HepG2 (cell line): ENCODE measurements at regions not wholly inside any gene's neighbourhood (a gene's known extent, or its start where the extent isn't known, plus 50 kb on each side); places are given as distances from the start of the nearest gene placed in this dataset.

Experiments
- ATAC-seq: fragments of 200-7000 bp; cut with Tn5 transposase; 3 replicates; pipeline ENCODE4 v1.9.1; 2020; ENCODE audit warnings: mild to moderate bottlenecking, moderate library complexity
- BruUV-seq: library from RNA; stranded (reverse); fragments of 400-500 nt; replicated peaks from 2 replicates; lab custom pipeline; 2021; lab: Mats Ljungman, UMichigan
- CTCF ChIA-PET: fragments of 300-600 bp; formaldehyde crosslinking; extraction: SDS; loops from one replicate; lab custom pipeline; 2021; ENCODE audit warnings: low total read pairs, inconsistent platforms, low intra/inter-chr PET ratio; lab: Yijun Ruan, JAX
- POLR2A ChIA-PET: fragments of 350-600 bp; sonication (Branson Sonifier 250); formaldehyde crosslinking; loops from one replicate; lab custom pipeline; 2020; ENCODE audit warnings: antibody characterized with exemption, inconsistent platforms; lab: Yijun Ruan, JAX
- DNase-seq: peaks from one replicate; pipeline ENCODE4 v3.0.0-alpha.2; 2015; ENCODE audit warnings: low spot score
- FAIRE-seq: peaks from 3 replicates; lab custom pipeline; 2011; peaks lifted over from hg19 to GRCh38; lab: Jason Lieb, UNC
- H2AFZ ChIP-seq: one replicate; pipeline ENCODE4 v1.6.1; 2011; ENCODE audit warnings: low read length, inconsistent platforms
- H3K27ac ChIP-seq: fragments of 300-600 bp; 3 replicates; pipeline ENCODE4 v1.8.0; 2011; ENCODE audit warnings: mixed run types, mild to moderate bottlenecking, mixed read lengths, low read length, inconsistent platforms; ENCODE audit not compliant: insufficient read depth; ENCODE audit errors: extremely low read length
- H3K27me3 ChIP-seq, 2 experiments: fragments of 200-600 bp in 1 of 2; 2 replicates in 1 of 2; 3 replicates in 1 of 2; pipeline versions ENCODE4 v1.6.0 to v1.8.0; 2011; ENCODE audit warnings: low read length in 2 of 2, mild to moderate bottlenecking in 2 of 2, moderate library complexity in 2 of 2, inconsistent platforms in 1 of 2; ENCODE audit not compliant: insufficient read depth in 2 of 2, control insufficient read depth in 1 of 2
- H3K36me3 ChIP-seq, 2 experiments: fragments of 200-600 bp in 1 of 2; replicated peaks in 1 of 2; 2 replicates in 1 of 2; 3 replicates in 1 of 2; pipeline versions ENCODE4 v1.5.1 to v1.8.0; 2011; ENCODE audit warnings: low read length in 2 of 2, inconsistent platforms in 1 of 2; ENCODE audit not compliant: insufficient read depth in 2 of 2, control insufficient read depth in 1 of 2
- H3K4me1 ChIP-seq: 2 replicates; pipeline ENCODE4 v1.5.1; 2012; ENCODE audit warnings: low read length, inconsistent platforms; ENCODE audit not compliant: insufficient read depth
- H3K4me2 ChIP-seq: 2 replicates; pipeline ENCODE4 v1.6.0; 2011; ENCODE audit warnings: low read depth, low read length, inconsistent platforms
- H3K4me3 ChIP-seq, 3 experiments: fragments of 200-600 bp in 1 of 3; sonication (generic), shearing (Covaris generic) in 1 of 3; replicated peaks in 1 of 3; 2 replicates each; pipeline ENCODE4 v1.5.1; 2011 to 2016; ENCODE audit warnings: low read length in 3 of 3, inconsistent platforms in 2 of 3, low read depth in 2 of 3, mild to moderate bottlenecking in 2 of 3, control low read depth in 1 of 3, mixed read lengths in 1 of 3; ENCODE audit not compliant: insufficient read depth in 1 of 3
- H3K79me2 ChIP-seq: one replicate; pipeline ENCODE4 v1.6.1; 2011; ENCODE audit warnings: low read length, inconsistent platforms; ENCODE audit not compliant: insufficient read depth
- H3K9ac ChIP-seq: 2 replicates; pipeline ENCODE4 v1.6.0; 2011; ENCODE audit warnings: mild to moderate bottlenecking, low read depth, low read length, inconsistent platforms; ENCODE audit not compliant: insufficient read depth
- H3K9me3 ChIP-seq: 2 replicates; pipeline ENCODE4 v1.5.1; 2012; ENCODE audit warnings: mild to moderate bottlenecking, low read length
- H4K20me1 ChIP-seq: 2 replicates; pipeline ENCODE4 v1.6.0; 2011; ENCODE audit warnings: inconsistent platforms, mild to moderate bottlenecking, low read length, moderate library complexity; ENCODE audit not compliant: insufficient read depth
- CHD4 ChIP-seq: fragments of 200-600 bp; sonication (generic); IDR thresholded peaks from 2 replicates; pipeline ENCODE4 v1.7.0; 2017; ENCODE audit warnings: mild to moderate bottlenecking, low read length, borderline replicate concordance
- ETV6 ChIP-seq: sonication (generic); formaldehyde crosslinking; conservative IDR thresholded peaks from 2 replicates; pipeline ENCODE4 v1.4.0; 2020; ENCODE audit warnings: missing genetic modification reagents
- MED1 ChIP-seq: sonication (generic); formaldehyde crosslinking; IDR thresholded peaks from 2 replicates; pipeline ENCODE4 v1.4.0; 2020; ENCODE audit warnings: missing genetic modification reagents
- MED13 ChIP-seq: sonication (generic); formaldehyde crosslinking; IDR thresholded peaks from 2 replicates; pipeline ENCODE4 v1.5.0; 2020; ENCODE audit warnings: missing genetic modification reagents
- MLLT10 ChIP-seq: sonication (generic); formaldehyde crosslinking; IDR thresholded peaks from 2 replicates; pipeline ENCODE4 v1.4.0; 2020; ENCODE audit warnings: missing genetic modification reagents
- RBAK ChIP-seq: sonication (generic); formaldehyde crosslinking; IDR thresholded peaks from 2 replicates; pipeline ENCODE4 v1.5.1; 2020; ENCODE audit warnings: mild to moderate bottlenecking, missing genetic modification reagents
- SP1 ChIP-seq, 2 experiments: fragments of 450-650 bp in 1 of 2; sonication (generic) in 1 of 2; formaldehyde crosslinking in 1 of 2; IDR thresholded peaks; 2 replicates each; pipeline versions ENCODE4 v1.4.0 to v1.6.1; 2016 to 2020; ENCODE audit warnings: missing genetic modification reagents in 1 of 2
- ZNF180 ChIP-seq: sonication (generic); formaldehyde crosslinking; IDR thresholded peaks from 2 replicates; pipeline ENCODE4 v1.4.0; 2020; ENCODE audit warnings: low read depth, missing genetic modification reagents, borderline replicate concordance
- ZNF737 ChIP-seq: sonication (generic); formaldehyde crosslinking; IDR thresholded peaks from 2 replicates; pipeline ENCODE4 v1.5.0; 2020; ENCODE audit warnings: missing genetic modification reagents, mild to moderate bottlenecking, borderline replicate concordance
- ZNF780A ChIP-seq: sonication (generic); formaldehyde crosslinking; IDR thresholded peaks from 2 replicates; pipeline ENCODE4 v1.8.0; 2022; ENCODE audit warnings: mild to moderate bottlenecking, missing genetic modification reagents, moderate library complexity
- ZSCAN29 ChIP-seq: sonication (generic); formaldehyde crosslinking; conservative IDR thresholded peaks from 2 replicates; pipeline ENCODE4 v1.4.0; 2020; ENCODE audit warnings: mild to moderate bottlenecking, missing genetic modification reagents
- WGBS: methylation state at CpG from one replicate; pipeline ENCODE4 v1.1.6; 2017; ENCODE audit warnings: low lambda C conversion rate; 5-methylcytosine and 5-hydroxymethylcytosine counted together
- in situ Hi-C: cut with HindIII; loops from 2 replicates; pipeline ENCODE4 v1.10.0; 2017; ENCODE audit warnings: low pct_unique_long_range_greater_than_20kb; ENCODE audit not compliant: extremely low pct_ligation_motif_present
- intact Hi-C: fragments of 100-400 bp; cut with micrococcal nuclease; formaldehyde crosslinking; loops from one replicate; pipeline ENCODE4 v1.10.0; 2022; ENCODE audit not compliant: unreplicated experiment
- TF ChIP-seq, protein P1 (sequence below): sonication (generic); formaldehyde crosslinking; conservative IDR thresholded peaks from 2 replicates; pipeline ENCODE4 v1.4.0; 2020; ENCODE audit warnings: missing genetic modification reagents
- TF ChIP-seq, protein P2 (sequence below): sonication (generic); formaldehyde crosslinking; IDR thresholded peaks from 2 replicates; pipeline ENCODE4 v1.5.1; 2020; ENCODE audit warnings: missing genetic modification reagents, mild to moderate bottlenecking, borderline replicate concordance
- TF ChIP-seq, protein P3 (sequence below): sonication (generic); formaldehyde crosslinking; IDR thresholded peaks from 2 replicates; pipeline ENCODE4 v1.5.1; 2020; ENCODE audit warnings: mild to moderate bottlenecking, missing genetic modification reagents, moderate library complexity

DNA sequence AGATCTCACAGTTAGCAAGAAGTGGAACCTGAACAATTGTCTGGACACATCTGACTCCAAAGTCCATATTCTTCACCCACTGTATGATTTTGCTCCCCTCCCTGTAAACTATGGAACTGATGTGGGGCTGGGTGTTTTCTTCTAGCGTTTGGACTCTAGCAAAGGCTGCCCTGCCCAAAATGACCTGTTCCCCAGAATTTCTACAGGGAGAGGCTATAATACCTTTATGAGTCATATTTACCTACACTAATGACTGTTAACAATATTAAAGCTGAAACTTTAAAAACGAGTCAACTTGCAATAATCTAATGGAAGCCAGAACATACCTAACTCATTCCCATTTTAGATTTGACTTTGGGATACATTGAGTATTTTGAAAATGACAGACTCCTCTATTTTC is 531.2 kb upstream of the CFAP20DC start:
- in situ Hi-C loops (no loop called here), intact Hi-C loops (no loop called here)
- ChIA-PET CTCF (no interaction called here), POLR2A (no interaction called here)
- Histone ChIP-seq H3K27me3 (no peaks in the 10 kb centered on the region), H2AFZ (no peak overlapping the region), H3K27ac (no peak overlapping the region), H3K9ac (no peak overlapping the region), H3K79me2 (no peaks in the 10 kb centered on the region), H3K9me3 (peaks cover 10% of the 10 kb centered on the region; the same call in 1 of the 2 replicates), H4K20me1 (no peaks in the 10 kb centered on the region), H3K4me3 (no peak overlapping the region), H3K4me1 (no peaks in the 10 kb centered on the region), H3K4me2 (no peak overlapping the region), H3K36me3 (no peaks in the 10 kb centered on the region)
- no peak for ATAC-seq
- WGBS: 0% methylated on average over 2 of the region's 2 CpGs
- no TSS peak for BruUV-seq
- TF ChIP-seq ETV6 (CRISPR knock-in tag): no peak
- no peak for TF ChIP-seq ZNF737 (CRISPR knock-in tag)
- no peak for TF ChIP-seq CHD4
- TF ChIP-seq MED1: no peak
- TF ChIP-seq ZSCAN29: no peak
- TF ChIP-seq, protein P1, sequence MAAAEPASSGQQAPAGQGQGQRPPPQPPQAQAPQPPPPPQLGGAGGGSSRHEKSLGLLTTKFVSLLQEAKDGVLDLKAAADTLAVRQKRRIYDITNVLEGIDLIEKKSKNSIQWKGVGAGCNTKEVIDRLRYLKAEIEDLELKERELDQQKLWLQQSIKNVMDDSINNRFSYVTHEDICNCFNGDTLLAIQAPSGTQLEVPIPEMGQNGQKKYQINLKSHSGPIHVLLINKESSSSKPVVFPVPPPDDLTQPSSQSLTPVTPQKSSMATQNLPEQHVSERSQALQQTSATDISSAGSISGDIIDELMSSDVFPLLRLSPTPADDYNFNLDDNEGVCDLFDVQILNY (CRISPR knock-in tag): no peak
- no peak for TF ChIP-seq SP1 (IDR thresholded peaks at IDR 0.05)
- TF ChIP-seq SP1 (CRISPR knock-in tag; IDR thresholded peaks at IDR 0.05): no peak
- TF ChIP-seq, protein P2, sequence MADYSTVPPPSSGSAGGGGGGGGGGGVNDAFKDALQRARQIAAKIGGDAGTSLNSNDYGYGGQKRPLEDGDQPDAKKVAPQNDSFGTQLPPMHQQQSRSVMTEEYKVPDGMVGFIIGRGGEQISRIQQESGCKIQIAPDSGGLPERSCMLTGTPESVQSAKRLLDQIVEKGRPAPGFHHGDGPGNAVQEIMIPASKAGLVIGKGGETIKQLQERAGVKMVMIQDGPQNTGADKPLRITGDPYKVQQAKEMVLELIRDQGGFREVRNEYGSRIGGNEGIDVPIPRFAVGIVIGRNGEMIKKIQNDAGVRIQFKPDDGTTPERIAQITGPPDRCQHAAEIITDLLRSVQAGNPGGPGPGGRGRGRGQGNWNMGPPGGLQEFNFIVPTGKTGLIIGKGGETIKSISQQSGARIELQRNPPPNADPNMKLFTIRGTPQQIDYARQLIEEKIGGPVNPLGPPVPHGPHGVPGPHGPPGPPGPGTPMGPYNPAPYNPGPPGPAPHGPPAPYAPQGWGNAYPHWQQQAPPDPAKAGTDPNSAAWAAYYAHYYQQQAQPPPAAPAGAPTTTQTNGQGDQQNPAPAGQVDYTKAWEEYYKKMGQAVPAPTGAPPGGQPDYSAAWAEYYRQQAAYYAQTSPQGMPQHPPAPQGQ: no peak
- TF ChIP-seq RBAK (CRISPR knock-in tag): no peak
- no peak for TF ChIP-seq MED13 (CRISPR knock-in tag)
- TF ChIP-seq MLLT10 (CRISPR knock-in tag): no peak
- no peak for TF ChIP-seq ZNF780A (CRISPR knock-in tag)
- no peak for TF ChIP-seq ZNF180
- TF ChIP-seq, protein P3, sequence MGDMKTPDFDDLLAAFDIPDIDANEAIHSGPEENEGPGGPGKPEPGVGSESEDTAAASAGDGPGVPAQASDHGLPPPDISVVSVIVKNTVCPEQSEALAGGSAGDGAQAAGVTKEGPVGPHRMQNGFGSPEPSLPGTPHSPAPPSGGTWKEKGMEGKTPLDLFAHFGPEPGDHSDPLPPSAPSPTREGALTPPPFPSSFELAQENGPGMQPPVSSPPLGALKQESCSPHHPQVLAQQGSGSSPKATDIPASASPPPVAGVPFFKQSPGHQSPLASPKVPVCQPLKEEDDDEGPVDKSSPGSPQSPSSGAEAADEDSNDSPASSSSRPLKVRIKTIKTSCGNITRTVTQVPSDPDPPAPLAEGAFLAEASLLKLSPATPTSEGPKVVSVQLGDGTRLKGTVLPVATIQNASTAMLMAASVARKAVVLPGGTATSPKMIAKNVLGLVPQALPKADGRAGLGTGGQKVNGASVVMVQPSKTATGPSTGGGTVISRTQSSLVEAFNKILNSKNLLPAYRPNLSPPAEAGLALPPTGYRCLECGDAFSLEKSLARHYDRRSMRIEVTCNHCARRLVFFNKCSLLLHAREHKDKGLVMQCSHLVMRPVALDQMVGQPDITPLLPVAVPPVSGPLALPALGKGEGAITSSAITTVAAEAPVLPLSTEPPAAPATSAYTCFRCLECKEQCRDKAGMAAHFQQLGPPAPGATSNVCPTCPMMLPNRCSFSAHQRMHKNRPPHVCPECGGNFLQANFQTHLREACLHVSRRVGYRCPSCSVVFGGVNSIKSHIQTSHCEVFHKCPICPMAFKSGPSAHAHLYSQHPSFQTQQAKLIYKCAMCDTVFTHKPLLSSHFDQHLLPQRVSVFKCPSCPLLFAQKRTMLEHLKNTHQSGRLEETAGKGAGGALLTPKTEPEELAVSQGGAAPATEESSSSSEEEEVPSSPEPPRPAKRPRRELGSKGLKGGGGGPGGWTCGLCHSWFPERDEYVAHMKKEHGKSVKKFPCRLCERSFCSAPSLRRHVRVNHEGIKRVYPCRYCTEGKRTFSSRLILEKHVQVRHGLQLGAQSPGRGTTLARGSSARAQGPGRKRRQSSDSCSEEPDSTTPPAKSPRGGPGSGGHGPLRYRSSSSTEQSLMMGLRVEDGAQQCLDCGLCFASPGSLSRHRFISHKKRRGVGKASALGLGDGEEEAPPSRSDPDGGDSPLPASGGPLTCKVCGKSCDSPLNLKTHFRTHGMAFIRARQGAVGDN (CRISPR knock-in tag): no peak
- FAIRE-seq: no peak
- DNase-seq: no peak
